H9 (cell line): ENCODE measurements at regions not wholly inside any gene's neighbourhood (a gene's known extent, or its start where the extent isn't known, plus 50 kb on each side); places are given as distances from the start of the nearest gene placed in this dataset.

Source experiments
- DNase-seq: peaks from one replicate; pipeline ENCODE4 v3.0.0-alpha.2; 2017
- H2AFZ ChIP-seq: one replicate; pipeline ENCODE4 v1.6.1; 2013; ENCODE audit warnings: mild to moderate bottlenecking, low read length, control low read depth, moderate library complexity
- H2AK5ac ChIP-seq: 2 replicates; pipeline ENCODE4 v1.6.1; 2013; ENCODE audit warnings: low read length, control low read depth, mixed read lengths; ENCODE audit not compliant: insufficient read length
- H2BK120ac ChIP-seq: one replicate; pipeline ENCODE4 v1.6.1; 2013; ENCODE audit warnings: low read depth, mild to moderate bottlenecking, low read length, control low read depth, inconsistent platforms; ENCODE audit not compliant: poor library complexity, severe bottlenecking
- H2BK12ac ChIP-seq: 2 replicates; pipeline ENCODE4 v1.6.1; 2013; ENCODE audit warnings: low read length, control low read depth, mixed read lengths, low read depth; ENCODE audit not compliant: insufficient read length
- H2BK15ac ChIP-seq: 2 replicates; pipeline ENCODE4 v1.6.1; 2013; ENCODE audit warnings: low read depth, low read length, control low read depth
- H2BK20ac ChIP-seq: one replicate; pipeline ENCODE4 v1.6.1; 2013; ENCODE audit warnings: low read depth, mild to moderate bottlenecking, low read length, control low read depth, inconsistent platforms; ENCODE audit not compliant: poor library complexity, severe bottlenecking
- H2BK5ac ChIP-seq: 2 replicates; pipeline ENCODE4 v1.6.1; 2013; ENCODE audit warnings: low read length, control low read depth, mixed read lengths; ENCODE audit not compliant: insufficient read length
- H3K14ac ChIP-seq: 2 replicates; pipeline ENCODE4 v1.6.1; 2013; ENCODE audit warnings: low read length, control low read depth; ENCODE audit not compliant: insufficient read depth
- H3K18ac ChIP-seq: 2 replicates; pipeline ENCODE4 v1.6.1; 2013; ENCODE audit warnings: low read depth, mild to moderate bottlenecking, mixed read lengths, low read length, control low read depth; ENCODE audit not compliant: insufficient read length
- H3K23ac ChIP-seq: 2 replicates; pipeline ENCODE4 v1.6.1; 2013; ENCODE audit warnings: low read length, control low read depth, mixed read lengths, low read depth; ENCODE audit not compliant: insufficient read length
- H3K23me2 ChIP-seq: 2 replicates; pipeline ENCODE4 v1.6.1; 2013; ENCODE audit warnings: low read depth, mild to moderate bottlenecking, mixed read lengths, low read length, control low read depth; ENCODE audit not compliant: insufficient read length, poor library complexity, severe bottlenecking
- H3K27ac ChIP-seq: 2 replicates; pipeline ENCODE4 v1.5.1; 2013; ENCODE audit warnings: low read length, control low read depth, mixed read lengths, low read depth; ENCODE audit not compliant: insufficient read length
- H3K27me3 ChIP-seq: 2 replicates; pipeline ENCODE4 v1.6.1; 2013; ENCODE audit warnings: low read length, control low read depth, inconsistent platforms; ENCODE audit not compliant: insufficient read depth
- H3K4ac ChIP-seq: 2 replicates; pipeline ENCODE4 v1.6.1; 2013; ENCODE audit warnings: low read depth, mild to moderate bottlenecking, control low read depth, inconsistent platforms, low read length, moderate library complexity
- H3K4me1 ChIP-seq: 2 replicates; pipeline ENCODE4 v1.6.1; 2013; ENCODE audit warnings: low read length, control low read depth, inconsistent platforms; ENCODE audit not compliant: insufficient read depth
- H3K4me2 ChIP-seq: 2 replicates; pipeline ENCODE4 v1.6.1; 2013; ENCODE audit warnings: low read length, control low read depth, mixed read lengths; ENCODE audit not compliant: insufficient read length, insufficient read depth
- H3K56ac ChIP-seq: 2 replicates; pipeline ENCODE4 v1.6.1; 2013; ENCODE audit warnings: low read depth, mild to moderate bottlenecking, mixed read lengths, low read length, control low read depth; ENCODE audit not compliant: insufficient read length
- H3K79me1 ChIP-seq: 2 replicates; pipeline ENCODE4 v1.6.1; 2013; ENCODE audit warnings: low read depth, mild to moderate bottlenecking, moderate library complexity, low read length, control low read depth, inconsistent platforms; ENCODE audit not compliant: insufficient read depth, poor library complexity, severe bottlenecking
- H3K79me2 ChIP-seq: 2 replicates; pipeline ENCODE4 v1.6.1; 2013; ENCODE audit warnings: low read length, control low read depth, inconsistent platforms; ENCODE audit not compliant: insufficient read depth
- H3K9ac ChIP-seq: 2 replicates; pipeline ENCODE4 v1.6.1; 2013; ENCODE audit warnings: low read length, control low read depth, mixed read lengths; ENCODE audit not compliant: insufficient read length; ENCODE audit errors: extremely low read depth
- H3K9me3 ChIP-seq: one replicate; pipeline ENCODE4 v1.6.1; 2013; ENCODE audit warnings: low read depth, low read length, inconsistent platforms; ENCODE audit not compliant: control insufficient read depth
- H3T11ph ChIP-seq: one replicate; pipeline ENCODE4 v1.6.1; 2013; ENCODE audit warnings: mild to moderate bottlenecking, low read length, control low read depth, inconsistent platforms
- H4K20me1 ChIP-seq: one replicate; pipeline ENCODE4 v1.6.1; 2013; ENCODE audit not compliant: control insufficient read depth, insufficient read length, insufficient read depth
- H4K5ac ChIP-seq: 2 replicates; pipeline ENCODE4 v1.6.1; 2013; ENCODE audit warnings: low read depth, mild to moderate bottlenecking, mixed read lengths, low read length, control low read depth; ENCODE audit not compliant: insufficient read length
- H4K8ac ChIP-seq: replicated peaks from 2 replicates; pipeline ENCODE4 v1.6.1; 2013; ENCODE audit warnings: low read length, control low read depth, mixed read lengths, low read depth; ENCODE audit not compliant: insufficient read length
- H4K91ac ChIP-seq: 2 replicates; pipeline ENCODE4 v1.6.1; 2013; ENCODE audit warnings: low read depth, mild to moderate bottlenecking, moderate library complexity, mixed read lengths, low read length, control low read depth; ENCODE audit not compliant: insufficient read length
- H3K27ac Mint-ChIP-seq, 3 experiments: 2 replicates in 2 of 3; 3 replicates in 1 of 3; pipeline ENCODE4 v1.8.0; 2020 to 2021; ENCODE audit warnings: mixed read lengths in 3 of 3, mild to moderate bottlenecking in 1 of 3, moderate library complexity in 1 of 3
- H3K27me3 Mint-ChIP-seq: 2 replicates; pipeline ENCODE4 v1.8.0; 2021; ENCODE audit warnings: low read depth, mild to moderate bottlenecking, moderate library complexity, mixed read lengths
- H3K36me3 Mint-ChIP-seq, 3 experiments: 2 replicates in 2 of 3; 3 replicates in 1 of 3; pipeline ENCODE4 v1.8.0; 2020 to 2021; ENCODE audit warnings: low read depth in 3 of 3, mixed read lengths in 3 of 3; ENCODE audit not compliant: insufficient read depth in 1 of 3
- H3K4me1 Mint-ChIP-seq, 2 experiments: 2 replicates each; pipeline ENCODE4 v1.8.0; 2020; ENCODE audit warnings: mixed read lengths in 2 of 2
- H3K4me3 Mint-ChIP-seq, 2 experiments: 2 replicates in 1 of 2; 3 replicates in 1 of 2; pipeline ENCODE4 v1.8.0; 2020 to 2021; ENCODE audit warnings: mild to moderate bottlenecking in 2 of 2, mixed read lengths in 2 of 2, moderate library complexity in 1 of 2
- H3K9me3 Mint-ChIP-seq, 2 experiments: 2 replicates in 1 of 2; 3 replicates in 1 of 2; pipeline ENCODE4 v1.8.0; 2020; ENCODE audit warnings: mild to moderate bottlenecking in 2 of 2, mixed read lengths in 2 of 2, moderate library complexity in 1 of 2
- CTCF ChIP-seq: fragments of 200-600 bp; sonication (generic); conservative IDR thresholded peaks from 3 replicates; pipeline ENCODE4 v1.8.0; 2021; ENCODE audit warnings: antibody characterized with exemption, mild to moderate bottlenecking
- WGBS: extraction: QIAGEN DNeasy Blood & Tissue Kit; methylation state at CpG from one replicate; pipeline ENCODE4 v1.1.7; 2013; ENCODE audit warnings: missing lambda C conversion rate, low lambda C conversion rate, mixed read lengths; ENCODE audit not compliant: insufficient read length; ENCODE audit errors: extremely low coverage; 5-methylcytosine and 5-hydroxymethylcytosine counted together

GRCh38 chr9:129326061-129327005 lies 148.3 kb upstream of the IER5L start:
- no peak overlapping the region for H2BK120ac ChIP-seq
- H4K20me1 ChIP-seq: no peaks in the 10 kb centered on the region
- H3K14ac ChIP-seq: no peak overlapping the region
- DNase-seq: no peak
- no peaks in the 10 kb centered on the region for H3K4me1 ChIP-seq
- no peak overlapping the region for H4K91ac ChIP-seq
- no peak overlapping the region for H2BK15ac ChIP-seq
- TF ChIP-seq CTCF: no peak
- no peak overlapping the region for H3K23ac ChIP-seq
- 0 out of 2 replicates have a peak, but pooled peaks cover 1% of the 10 kb centered on the region for H3K27me3 Mint-ChIP-seq
- no peak overlapping the region for H3T11ph ChIP-seq
- H3K4ac ChIP-seq: no peak overlapping the region
- peaks cover 5 to 7% of the 10 kb centered on the region in 2 experiments; a peak in 2 of 5 replicates for H3K9me3 Mint-ChIP-seq
- no peak overlapping the region for H4K8ac ChIP-seq
- no peak overlapping the region for H3K27ac ChIP-seq
- no peak overlapping the region for H3K9ac ChIP-seq
- H3K56ac ChIP-seq: no peak overlapping the region
- H3K79me2 ChIP-seq: no peaks in the 10 kb centered on the region
- H2BK20ac ChIP-seq: no peak overlapping the region
- H3K4me3 Mint-ChIP-seq: no peak overlapping the region
- H3K4me1 Mint-ChIP-seq: peaks cover 6 to 14% of the 10 kb centered on the region in 2 experiments; a peak in 3 of 4 replicates
- no peak overlapping the region for H3K18ac ChIP-seq
- no peak overlapping the region for H2AFZ ChIP-seq
- H2AK5ac ChIP-seq: no peak overlapping the region
- no peak overlapping the region for H4K5ac ChIP-seq
- H2BK12ac ChIP-seq: no peak overlapping the region
- no CpG with 5 or more reads among the region's 13 CpGs for WGBS
- H3K27ac Mint-ChIP-seq: no peak overlapping the region
- no peak overlapping the region for H2BK5ac ChIP-seq
- H3K27me3 ChIP-seq: no peaks in the 10 kb centered on the region
- peaks cover 0 to 8% (median 7%) of the 10 kb centered on the region in 3 experiments; a peak in 5 of 7 replicates for H3K36me3 Mint-ChIP-seq
- no peaks in the 10 kb centered on the region for H3K9me3 ChIP-seq
- H3K79me1 ChIP-seq: no peaks in the 10 kb centered on the region
- H3K4me2 ChIP-seq: no peak overlapping the region
- no peaks in the 10 kb centered on the region for H3K23me2 ChIP-seq
